Esophagus muscularis mucosa (tissue), 4 donors: ENCODE measurements at regions not wholly inside any gene's neighbourhood (a gene's known extent, or its start where the extent isn't known, plus 50 kb on each side); places are given as distances from the start of the nearest gene placed in this dataset.

Experiments used
- DNase-seq: peaks from one replicate; pipeline ENCODE4 v3.0.0-alpha.2; 2017; ENCODE audit errors: extremely low spot score
- H3K27ac ChIP-seq, 4 donors: fragments of 200-600 bp; sonication (generic); replicated peaks in 1 of 4; 1 replicate in 3 of 4; 2 replicates in 1 of 4; pipeline ENCODE4 v1.5.1; 2016 to 2019; ENCODE audit warnings: mild to moderate bottlenecking in 1 of 4
- H3K27me3 ChIP-seq, 4 donors: fragments of 200-600 bp; sonication (generic); one replicate each; pipeline versions ENCODE4 v1.5.1 to v1.6.0; 2016 to 2019
- H3K36me3 ChIP-seq, 4 donors: fragments of 200-600 bp; sonication (generic); one replicate each; pipeline ENCODE4 v1.5.1; 2016 to 2019
- H3K4me1 ChIP-seq, 4 donors: fragments of 200-600 bp; sonication (generic); one replicate each; pipeline ENCODE4 v1.5.1; 2016 to 2019
- H3K4me3 ChIP-seq, 4 donors: fragments of 200-600 bp; sonication (generic); 1 replicate in 2 of 4; 2 replicates in 2 of 4; pipeline ENCODE4 v1.5.1; 2016 to 2019; ENCODE audit warnings: mild to moderate bottlenecking in 4 of 4, moderate library complexity in 1 of 4
- H3K9me3 ChIP-seq, 4 donors: fragments of 200-600 bp; sonication (generic); 1 replicate in 3 of 4; 2 replicates in 1 of 4; pipeline ENCODE4 v1.5.1; 2016 to 2019
- EP300 ChIP-seq: sonication (generic); formaldehyde crosslinking; IDR thresholded peaks from one replicate; pipeline ENCODE4 v1.6.1; 2017; ENCODE audit warnings: antibody characterized with exemption
- POLR2A ChIP-seq: fragments of 450-650 bp; IDR thresholded peaks from one replicate; pipeline ENCODE4 v1.6.1; 2017; ENCODE audit warnings: antibody characterized with exemption, moderate library complexity, mild to moderate bottlenecking, low read depth
- POLR2AphosphoS5 ChIP-seq, 2 donors: sonication (generic); formaldehyde crosslinking; IDR thresholded peaks; one replicate each; pipeline ENCODE4 v1.6.1; 2017; ENCODE audit warnings: antibody characterized with exemption in 2 of 2
- WGBS: methylation state at CpG from one replicate; pipeline ENCODE4 v1.1.5; 2018; 5-methylcytosine and 5-hydroxymethylcytosine counted together
- intact Hi-C: fragments of 100-400 bp; cut with DNase I; formaldehyde crosslinking; loops from one replicate; pipeline ENCODE4 v1.15.1; 2023
- TF ChIP-seq, protein P1 (sequence below), 3 experiments: fragments of 200-600 bp in 2 of 3; fragments of 450-650 bp in 1 of 3; sonication (generic) in 2 of 3; IDR thresholded peaks; one replicate each; pipeline ENCODE4 v1.5.1; 2017 to 2019; ENCODE audit warnings: antibody characterized with exemption in 3 of 3, mild to moderate bottlenecking in 2 of 3, moderate library complexity in 1 of 3

DNA sequence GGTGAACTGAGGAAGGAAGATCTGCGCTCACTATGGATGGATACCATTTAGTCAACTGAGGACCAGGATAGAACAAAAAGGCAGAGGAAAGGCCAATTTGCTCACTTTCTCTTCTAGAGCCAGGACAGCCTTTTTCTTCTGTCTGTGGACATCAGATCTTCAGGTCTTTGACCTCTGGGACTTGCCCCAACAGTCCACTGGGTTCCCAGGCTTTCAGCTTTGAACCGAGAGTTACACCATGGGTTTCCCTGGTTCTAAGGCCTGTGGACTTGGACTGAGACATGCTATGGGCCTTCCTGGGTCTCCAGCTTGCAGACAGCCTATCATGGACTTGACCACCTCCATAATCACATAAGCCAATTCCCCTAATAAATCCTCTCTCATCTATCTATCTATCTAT lies 232.0 kb downstream of the IPO8 start:
- no peaks in the 10 kb centered on the region for H3K9me3 ChIP-seq
- H3K27me3 ChIP-seq = no peaks in the 10 kb centered on the region
- intact Hi-C loops = no loop called here
- DNase-seq = no peak
- WGBS = 73% methylated on average over 2 of the region's 2 CpGs
- H3K36me3 ChIP-seq = no peaks in the 10 kb centered on the region
- no peak overlapping the region for H3K4me3 ChIP-seq
- no peak overlapping the region for H3K27ac ChIP-seq
- TF ChIP-seq, protein P1, sequence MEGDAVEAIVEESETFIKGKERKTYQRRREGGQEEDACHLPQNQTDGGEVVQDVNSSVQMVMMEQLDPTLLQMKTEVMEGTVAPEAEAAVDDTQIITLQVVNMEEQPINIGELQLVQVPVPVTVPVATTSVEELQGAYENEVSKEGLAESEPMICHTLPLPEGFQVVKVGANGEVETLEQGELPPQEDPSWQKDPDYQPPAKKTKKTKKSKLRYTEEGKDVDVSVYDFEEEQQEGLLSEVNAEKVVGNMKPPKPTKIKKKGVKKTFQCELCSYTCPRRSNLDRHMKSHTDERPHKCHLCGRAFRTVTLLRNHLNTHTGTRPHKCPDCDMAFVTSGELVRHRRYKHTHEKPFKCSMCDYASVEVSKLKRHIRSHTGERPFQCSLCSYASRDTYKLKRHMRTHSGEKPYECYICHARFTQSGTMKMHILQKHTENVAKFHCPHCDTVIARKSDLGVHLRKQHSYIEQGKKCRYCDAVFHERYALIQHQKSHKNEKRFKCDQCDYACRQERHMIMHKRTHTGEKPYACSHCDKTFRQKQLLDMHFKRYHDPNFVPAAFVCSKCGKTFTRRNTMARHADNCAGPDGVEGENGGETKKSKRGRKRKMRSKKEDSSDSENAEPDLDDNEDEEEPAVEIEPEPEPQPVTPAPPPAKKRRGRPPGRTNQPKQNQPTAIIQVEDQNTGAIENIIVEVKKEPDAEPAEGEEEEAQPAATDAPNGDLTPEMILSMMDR (IDR thresholded peaks at IDR 0.05) = no peak
- TF ChIP-seq POLR2AphosphoS5 (IDR thresholded peaks at IDR 0.05) (no peak), EP300 (no peak), POLR2A (no peak)
- peaks cover 0 to 6% (median 0%) of the 10 kb centered on the region in 4 donors for H3K4me1 ChIP-seq

DNA sequence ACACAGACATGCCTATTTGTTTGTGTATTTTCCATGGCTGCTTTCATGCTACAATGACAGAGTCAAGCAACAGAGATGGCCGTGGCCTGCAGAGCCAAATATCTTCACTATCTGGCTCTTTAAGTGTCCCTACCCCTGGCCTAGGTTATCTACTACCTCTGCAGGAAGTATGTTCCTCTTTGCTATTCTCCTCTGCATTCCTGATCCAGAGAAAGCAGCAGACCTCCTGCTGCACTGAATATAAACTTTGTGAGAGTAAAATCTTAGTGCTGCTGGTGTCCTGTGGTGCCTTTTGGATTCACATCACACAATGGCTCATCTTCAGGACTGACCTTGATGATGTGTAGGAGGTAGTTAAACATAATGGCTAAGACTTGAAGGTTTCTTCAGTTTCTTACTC lies 233.4 kb downstream of the IPO8 start:
- no peak for DNase-seq
- H3K27me3 ChIP-seq = no peaks in the 10 kb centered on the region
- WGBS = 83% methylated on average over 1 of the region's 1 CpG
- no peaks in the 10 kb centered on the region for H3K36me3 ChIP-seq
- H3K4me3 ChIP-seq = no peak overlapping the region
- intact Hi-C loops = no loop called here
- H3K27ac ChIP-seq = no peak overlapping the region
- H3K4me1 ChIP-seq = peaks cover 0 to 6% (median 0%) of the 10 kb centered on the region in 4 donors
- TF ChIP-seq, protein P1 (IDR thresholded peaks at IDR 0.05) = no peak
- no peak for TF ChIP-seq POLR2AphosphoS5 (IDR thresholded peaks at IDR 0.05)
- no peak for TF ChIP-seq POLR2A
- TF ChIP-seq EP300 = no peak
- no peaks in the 10 kb centered on the region for H3K9me3 ChIP-seq

DNA sequence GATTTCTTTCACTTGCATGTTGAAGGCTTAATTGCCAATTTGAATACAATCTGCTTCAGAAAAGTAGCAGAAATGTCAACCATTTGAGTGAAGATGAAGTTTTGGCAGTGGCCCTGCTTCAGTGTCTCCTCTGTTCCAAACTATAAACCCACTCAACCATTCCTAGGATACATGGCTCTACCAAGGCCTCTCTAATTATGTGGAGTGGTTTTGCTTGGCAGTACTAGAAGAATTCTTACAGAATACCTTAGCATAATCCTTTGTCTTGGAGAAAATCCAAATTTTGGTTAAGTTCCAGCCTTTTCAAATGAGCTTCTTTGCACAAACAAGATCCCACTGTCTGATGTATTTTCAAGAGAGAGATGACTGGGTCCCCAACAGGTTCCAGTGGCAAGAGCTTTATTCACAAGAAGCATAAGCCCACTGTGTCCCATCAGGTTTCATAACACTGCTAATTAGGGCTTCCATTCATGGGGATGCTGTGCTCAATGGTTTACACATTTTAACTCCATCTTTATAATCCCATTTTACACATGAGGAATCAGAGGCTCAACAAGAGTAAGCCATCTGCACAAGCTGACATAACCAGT lies 234.5 kb downstream of the IPO8 start:
- H3K27ac ChIP-seq = no peak overlapping the region
- intact Hi-C loops = no loop called here
- DNase-seq = no peak
- no peak overlapping the region for H3K4me3 ChIP-seq
- no peaks in the 10 kb centered on the region for H3K36me3 ChIP-seq
- peaks cover 0 to 6% (median 0%) of the 10 kb centered on the region in 4 donors for H3K4me1 ChIP-seq
- no peaks in the 10 kb centered on the region for H3K9me3 ChIP-seq
- no peaks in the 10 kb centered on the region for H3K27me3 ChIP-seq
- no peak for TF ChIP-seq POLR2A
- TF ChIP-seq EP300 = no peak
- TF ChIP-seq POLR2AphosphoS5 (IDR thresholded peaks at IDR 0.05) = no peak
- TF ChIP-seq, protein P1 (IDR thresholded peaks at IDR 0.05) = no peak

DNA sequence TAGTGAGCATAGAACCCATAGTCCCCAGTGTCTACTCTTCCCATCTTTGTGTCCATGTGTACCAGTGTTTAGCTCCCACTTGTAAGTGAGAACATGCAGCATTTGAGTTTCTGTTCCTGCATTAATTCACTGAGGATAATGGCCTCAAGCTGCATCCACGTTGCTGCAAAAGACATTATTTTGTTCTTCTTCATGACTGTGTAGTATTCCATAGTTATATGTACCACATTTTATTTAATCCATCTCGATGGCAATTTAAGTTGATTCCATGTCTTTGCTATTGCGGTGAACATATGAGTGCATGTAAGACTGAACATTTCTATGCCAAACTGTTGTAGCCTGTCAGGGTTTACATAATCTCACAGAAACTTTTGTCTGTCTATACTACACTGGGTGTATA lies 237.2 kb downstream of the IPO8 start:
- peaks cover 0 to 6% (median 0%) of the 10 kb centered on the region in 4 donors for H3K4me1 ChIP-seq
- TF ChIP-seq, protein P1 (IDR thresholded peaks at IDR 0.05) = no peak
- TF ChIP-seq EP300 (no peak), POLR2A (no peak), POLR2AphosphoS5 (IDR thresholded peaks at IDR 0.05) (no peak)

More for the DNA sequence above, 237.2 kb downstream of the IPO8 start:
- intact Hi-C loops = no loop called here
- no peaks in the 10 kb centered on the region for H3K36me3 ChIP-seq
- WGBS = 88% methylated on average over 3 of the region's 3 CpGs
- no peak overlapping the region for H3K27ac ChIP-seq
- no peaks in the 10 kb centered on the region for H3K27me3 ChIP-seq
- no peak overlapping the region for H3K4me3 ChIP-seq
- DNase-seq = no peak
- H3K9me3 ChIP-seq = no peaks in the 10 kb centered on the region
